ENCODE measurements at regions not wholly inside any gene's neighbourhood (a gene's known extent, or its start where the extent isn't known, plus 50 kb on each side); places are given as distances from the start of the nearest gene placed in this dataset.

GRCh38 chr14:36245223-36245622 is 68.7 kb upstream of the PTCSC3 start:
- Histone ChIP-seq H3K27me3 (ENCODE audit: insufficient read depth, low read length, poor library complexity, severe bottlenecking) (no peaks in the 10 kb centered on the region), H3K27ac (ENCODE audit: low read depth, low read length) (no peak overlapping the region), H3K4me3 (ENCODE audit: low read length) (no peak overlapping the region), H3K9me3 (ENCODE audit: low read length) (no peaks in the 10 kb centered on the region), H3K36me3 (ENCODE audit: insufficient read depth, low read length) (no peaks in the 10 kb centered on the region), H3K4me1 (ENCODE audit: insufficient read depth, low read length) (no peaks in the 10 kb centered on the region)
- Mint-ChIP-seq H3K36me3 (no peaks in the 10 kb centered on the region), H3K27me3 (peaks cover 2% of the 10 kb centered on the region in 2 donors), H3K4me1 (no peaks in the 10 kb centered on the region), H3K27ac (no peak overlapping the region), H3K4me3 (no peak overlapping the region), H3K9me3 (peaks cover 0 to 18% (median 2%) of the 10 kb centered on the region in 5 donors)
- no peak for DNase-seq
- POLR2A ChIA-PET: no interaction called here
- CTCF ChIA-PET: no interaction called here

- Histone ChIP-seq H3K4me3 (ENCODE audit: low read length) (no peak overlapping the region), H3K4me1 (ENCODE audit: insufficient read depth, low read length) (no peaks in the 10 kb centered on the region), H3K36me3 (ENCODE audit: insufficient read depth, low read length) (no peaks in the 10 kb centered on the region), H3K27ac (ENCODE audit: low read depth, low read length) (no peak overlapping the region), H3K9me3 (ENCODE audit: low read length) (no peaks in the 10 kb centered on the region), H3K27me3 (ENCODE audit: insufficient read depth, low read length, poor library complexity, severe bottlenecking) (no peaks in the 10 kb centered on the region)
- H3K27me3 Mint-ChIP-seq: peaks cover 0 to 17% of the 10 kb centered on the region in 2 donors
- ChIA-PET POLR2A (no interaction called here), CTCF (no interaction called here)
- H3K9me3 Mint-ChIP-seq: peaks cover 0 to 10% (median 2%) of the 10 kb centered on the region in 5 donors
- H3K4me1 Mint-ChIP-seq: no peaks in the 10 kb centered on the region
- no peak overlapping the region for H3K27ac Mint-ChIP-seq
- no peak overlapping the region for H3K4me3 Mint-ChIP-seq
- no peaks in the 10 kb centered on the region for H3K36me3 Mint-ChIP-seq
- no peak for DNase-seq
Observed at GRCh38 chr14:36243183-36243582, 66.7 kb upstream of the PTCSC3 start.

GRCh38 chr14:36241183-36241582 is 64.7 kb upstream of the PTCSC3 start:
- Mint-ChIP-seq H3K27ac (peak overlapping the region in 1 of 8 donors; percentile 55), H3K9me3 (peaks cover 0 to 2% (median under 1%) of the 10 kb centered on the region in 5 donors), H3K4me1 (no peaks in the 10 kb centered on the region), H3K4me3 (no peak overlapping the region), H3K36me3 (no peaks in the 10 kb centered on the region), H3K27me3 (peaks cover 0 to 28% of the 10 kb centered on the region in 2 donors)
- Histone ChIP-seq H3K27me3 (ENCODE audit: insufficient read depth, low read length, poor library complexity, severe bottlenecking) (no peaks in the 10 kb centered on the region), H3K27ac (ENCODE audit: low read depth, low read length) (no peak overlapping the region), H3K4me1 (ENCODE audit: insufficient read depth, low read length) (no peaks in the 10 kb centered on the region), H3K36me3 (ENCODE audit: insufficient read depth, low read length) (no peaks in the 10 kb centered on the region), H3K4me3 (ENCODE audit: low read length) (no peak overlapping the region), H3K9me3 (ENCODE audit: low read length) (no peaks in the 10 kb centered on the region)
- no peak for DNase-seq
- CTCF ChIA-PET: no interaction called here
- POLR2A ChIA-PET: no interaction called here

GRCh38 chr14:36238666-36239363 is 62.3 kb upstream of the PTCSC3 start:
- no peak overlapping the region for H3K4me3 ChIP-seq (ENCODE audit: low read length)
- H3K27ac Mint-ChIP-seq: no peak overlapping the region
- ChIA-PET CTCF (no interaction called here), POLR2A (no interaction called here)
- no peaks in the 10 kb centered on the region for H3K4me1 Mint-ChIP-seq
- H3K27me3 Mint-ChIP-seq: peaks cover 0 to 45% of the 10 kb centered on the region in 2 donors
- H3K36me3 Mint-ChIP-seq: no peaks in the 10 kb centered on the region
- no peak for DNase-seq
- peaks cover 0 to 2% (median 0%) of the 10 kb centered on the region in 5 donors for H3K9me3 Mint-ChIP-seq
- no peak overlapping the region for H3K27ac ChIP-seq (ENCODE audit: low read depth, low read length)
- no peaks in the 10 kb centered on the region for H3K27me3 ChIP-seq (ENCODE audit: insufficient read depth, low read length, poor library complexity, severe bottlenecking)
- no peaks in the 10 kb centered on the region for H3K9me3 ChIP-seq (ENCODE audit: low read length)
- no peak overlapping the region for H3K4me3 Mint-ChIP-seq
- H3K4me1 ChIP-seq (ENCODE audit: insufficient read depth, low read length): no peaks in the 10 kb centered on the region
- no peaks in the 10 kb centered on the region for H3K36me3 ChIP-seq (ENCODE audit: insufficient read depth, low read length)

GRCh38 chr14:36233217-36233616 is 56.7 kb upstream of the PTCSC3 start:
- CTCF ChIA-PET: no interaction called here

GRCh38 chr14:36229262-36229661 is 52.7 kb upstream of the PTCSC3 start:
- Histone ChIP-seq H3K36me3 (ENCODE audit: insufficient read depth, low read length) (no peaks in the 10 kb centered on the region), H3K4me1 (ENCODE audit: insufficient read depth, low read length) (no peaks in the 10 kb centered on the region), H3K27ac (ENCODE audit: low read depth, low read length) (no peak overlapping the region), H3K27me3 (ENCODE audit: insufficient read depth, low read length, poor library complexity, severe bottlenecking) (no peaks in the 10 kb centered on the region), H3K4me3 (ENCODE audit: low read length) (no peak overlapping the region), H3K9me3 (ENCODE audit: low read length) (no peaks in the 10 kb centered on the region)
- CTCF ChIA-PET: no interaction called here
- H3K4me3 Mint-ChIP-seq: no peak overlapping the region
- POLR2A ChIA-PET: no interaction called here
- no peaks in the 10 kb centered on the region for H3K4me1 Mint-ChIP-seq
- H3K27ac Mint-ChIP-seq: no peak overlapping the region
- H3K36me3 Mint-ChIP-seq: no peaks in the 10 kb centered on the region
- no peak for DNase-seq
- peaks cover 0 to 4% (median 0%) of the 10 kb centered on the region in 5 donors for H3K9me3 Mint-ChIP-seq
- H3K27me3 Mint-ChIP-seq: peaks cover 0 to 12% of the 10 kb centered on the region in 2 donors

More at GRCh38 chr14:36233217-36233616, 56.7 kb upstream of the PTCSC3 start:
- no peaks in the 10 kb centered on the region for H3K36me3 Mint-ChIP-seq
- no peak overlapping the region for H3K27ac Mint-ChIP-seq
- Histone ChIP-seq H3K9me3 (ENCODE audit: low read length) (no peaks in the 10 kb centered on the region), H3K4me3 (ENCODE audit: low read length) (no peak overlapping the region), H3K27me3 (ENCODE audit: insufficient read depth, low read length, poor library complexity, severe bottlenecking) (no peaks in the 10 kb centered on the region), H3K27ac (ENCODE audit: low read depth, low read length) (no peak overlapping the region), H3K36me3 (ENCODE audit: insufficient read depth, low read length) (no peaks in the 10 kb centered on the region), H3K4me1 (ENCODE audit: insufficient read depth, low read length) (no peaks in the 10 kb centered on the region)
- peaks cover 0 to 6% (median 0%) of the 10 kb centered on the region in 5 donors for H3K9me3 Mint-ChIP-seq
- no peak for DNase-seq
- H3K4me3 Mint-ChIP-seq: no peak overlapping the region
- H3K27me3 Mint-ChIP-seq: peaks cover 0 to 40% of the 10 kb centered on the region in 2 donors
- no peaks in the 10 kb centered on the region for H3K4me1 Mint-ChIP-seq
- POLR2A ChIA-PET: no interaction called here

- no peak for DNase-seq
- Histone ChIP-seq H3K27me3 (ENCODE audit: insufficient read depth, low read length, poor library complexity, severe bottlenecking) (no peaks in the 10 kb centered on the region), H3K4me3 (ENCODE audit: low read length) (no peak overlapping the region), H3K9me3 (ENCODE audit: low read length) (no peaks in the 10 kb centered on the region), H3K4me1 (ENCODE audit: insufficient read depth, low read length) (no peaks in the 10 kb centered on the region), H3K27ac (ENCODE audit: low read depth, low read length) (no peak overlapping the region), H3K36me3 (ENCODE audit: insufficient read depth, low read length) (no peaks in the 10 kb centered on the region)
- H3K36me3 Mint-ChIP-seq: no peaks in the 10 kb centered on the region
- peaks cover 3 to 9% of the 10 kb centered on the region in 2 donors for H3K27me3 Mint-ChIP-seq
- no peaks in the 10 kb centered on the region for H3K4me1 Mint-ChIP-seq
- POLR2A ChIA-PET: no interaction called here
- no peak overlapping the region for H3K27ac Mint-ChIP-seq
- no peak overlapping the region for H3K4me3 Mint-ChIP-seq
- CTCF ChIA-PET: no interaction called here
- peaks cover 0 to 4% (median 0%) of the 10 kb centered on the region in 5 donors for H3K9me3 Mint-ChIP-seq
Observed at GRCh38 chr14:36227802-36228201, 51.3 kb upstream of the PTCSC3 start.

- ChIA-PET CTCF (no interaction called here), POLR2A (no interaction called here)
- H3K4me1 ChIP-seq (ENCODE audit: insufficient read depth, low read length): no peaks in the 10 kb centered on the region
- DNase-seq: no peak
- H3K36me3 ChIP-seq (ENCODE audit: insufficient read depth, low read length): no peaks in the 10 kb centered on the region
- no peaks in the 10 kb centered on the region for H3K27me3 ChIP-seq (ENCODE audit: insufficient read depth, low read length, poor library complexity, severe bottlenecking)
- peaks cover 5 to 8% of the 10 kb centered on the region in 2 donors for H3K27me3 Mint-ChIP-seq
- no peaks in the 10 kb centered on the region for H3K4me1 Mint-ChIP-seq
- no peak overlapping the region for H3K4me3 ChIP-seq (ENCODE audit: low read length)
- H3K27ac Mint-ChIP-seq: no peak overlapping the region
- H3K4me3 Mint-ChIP-seq: no peak overlapping the region
- no peaks in the 10 kb centered on the region for H3K36me3 Mint-ChIP-seq
- no peaks in the 10 kb centered on the region for H3K9me3 ChIP-seq (ENCODE audit: low read length)
- H3K27ac ChIP-seq (ENCODE audit: low read depth, low read length): no peak overlapping the region
- H3K9me3 Mint-ChIP-seq: peaks cover 0 to 4% (median 0%) of the 10 kb centered on the region in 5 donors
Observed at GRCh38 chr14:36227344-36227743, 50.8 kb upstream of the PTCSC3 start.
